ENCODE measurements at regions not wholly inside any gene's neighbourhood (a gene's known extent, or its start where the extent isn't known, plus 50 kb on each side); places are given as distances from the start of the nearest gene placed in this dataset.
"Not testable (repeated sequence)": the region's sequence is repeated elsewhere in the genome, so short reads cannot be mapped to it uniquely, and the experiment has no call there.

- H3K4me1 ChIP-seq (ENCODE audit: control insufficient read depth in 2 of 3, insufficient read depth in 2 of 3, low read depth in 1 of 3, low read length in 3 of 3) = no peaks in the 10 kb centered on the region
- intact Hi-C loops (cut with DNase I) = no loop called here
- no peaks in the 10 kb centered on the region for H3K27me3 ChIP-seq (ENCODE audit: control insufficient read depth, insufficient read depth, low read length)
- H3K9ac ChIP-seq (ENCODE audit: low read length in 3 of 3) = no peak overlapping the region
- no peaks in the 10 kb centered on the region for H3K36me3 ChIP-seq (ENCODE audit: control insufficient read depth in 2 of 3, insufficient read depth in 3 of 3, low read length in 3 of 3)
- peak; percentile 55 for TF ChIP-seq CTCF (IDR thresholded peaks at IDR 0.05; ENCODE audit: borderline replicate concordance, extremely low read depth, insufficient read depth)
- H3K27ac ChIP-seq (ENCODE audit: low read depth in 2 of 2, low read length in 2 of 2) = no peak overlapping the region
- H3K9me3 ChIP-seq (ENCODE audit: control insufficient read depth in 2 of 3, insufficient read depth in 1 of 3, low read length in 3 of 3) = no peaks in the 10 kb centered on the region
- DNase-seq (peak in 1 of 5 donors; percentile 33), FAIRE-seq (no peak)
- H3K4me3 ChIP-seq (ENCODE audit: low read length in 3 of 3) = no peak overlapping the region
These were observed 101.5 kb upstream of the SETBP1 start for GRCh38 chr18:44579028-44579702.

GRCh38 chr18:44579745-44580144 is 100.9 kb upstream of the SETBP1 start:
- no peak overlapping the region for H3K4me3 ChIP-seq (ENCODE audit: low read length in 3 of 3)
- DNase-seq (no peak), FAIRE-seq (no peak)
- H3K9ac ChIP-seq (ENCODE audit: low read length in 3 of 3) = no peak overlapping the region
- H3K4me1 ChIP-seq (ENCODE audit: control insufficient read depth in 2 of 3, insufficient read depth in 2 of 3, low read depth in 1 of 3, low read length in 3 of 3) = no peaks in the 10 kb centered on the region
- TF ChIP-seq CTCF (IDR thresholded peaks at IDR 0.05; ENCODE audit: borderline replicate concordance, extremely low read depth, insufficient read depth) = no peak
- no peaks in the 10 kb centered on the region for H3K9me3 ChIP-seq (ENCODE audit: control insufficient read depth in 2 of 3, insufficient read depth in 1 of 3, low read length in 3 of 3)
- no peaks in the 10 kb centered on the region for H3K36me3 ChIP-seq (ENCODE audit: control insufficient read depth in 2 of 3, insufficient read depth in 3 of 3, low read length in 3 of 3)
- H3K27me3 ChIP-seq (ENCODE audit: control insufficient read depth, insufficient read depth, low read length) = no peaks in the 10 kb centered on the region
- H3K27ac ChIP-seq (ENCODE audit: low read depth in 2 of 2, low read length in 2 of 2) = no peak overlapping the region
- intact Hi-C loops (cut with DNase I) = no loop called here

- TF ChIP-seq CTCF (IDR thresholded peaks at IDR 0.05; ENCODE audit: borderline replicate concordance, extremely low read depth, insufficient read depth) = no peak
- no peak overlapping the region for H3K9ac ChIP-seq (ENCODE audit: low read length in 3 of 3)
- no peak for FAIRE-seq
These were observed 100.5 kb upstream of the SETBP1 start for GRCh38 chr18:44580159-44580558.

GRCh38 chr18:44580782-44581181 is 99.9 kb upstream of the SETBP1 start:
- intact Hi-C loops (cut with DNase I); FAIRE-seq; H3K9ac ChIP-seq (ENCODE audit: low read length in 3 of 3); H3K9me3 ChIP-seq (ENCODE audit: control insufficient read depth in 2 of 3, insufficient read depth in 1 of 3, low read length in 3 of 3); H3K4me3 ChIP-seq (ENCODE audit: low read length in 3 of 3); H3K27me3 ChIP-seq (ENCODE audit: control insufficient read depth, insufficient read depth, low read length); H3K36me3 ChIP-seq (ENCODE audit: control insufficient read depth in 2 of 3, insufficient read depth in 3 of 3, low read length in 3 of 3); H3K27ac ChIP-seq (ENCODE audit: low read depth in 2 of 2, low read length in 2 of 2); H3K4me1 ChIP-seq (ENCODE audit: control insufficient read depth in 2 of 3, insufficient read depth in 2 of 3, low read depth in 1 of 3, low read length in 3 of 3): not testable (repeated sequence)
- DNase-seq = peak in 1 of 5 donors; percentile 55

More at GRCh38 chr18:44580159-44580558, 100.5 kb upstream of the SETBP1 start:
- H3K4me1 ChIP-seq (ENCODE audit: control insufficient read depth in 2 of 3, insufficient read depth in 2 of 3, low read depth in 1 of 3, low read length in 3 of 3) = no peaks in the 10 kb centered on the region
- no peaks in the 10 kb centered on the region for H3K9me3 ChIP-seq (ENCODE audit: control insufficient read depth in 2 of 3, insufficient read depth in 1 of 3, low read length in 3 of 3)
- no peak overlapping the region for H3K27ac ChIP-seq (ENCODE audit: low read depth in 2 of 2, low read length in 2 of 2)
- no peak overlapping the region for H3K4me3 ChIP-seq (ENCODE audit: low read length in 3 of 3)
- H3K27me3 ChIP-seq (ENCODE audit: control insufficient read depth, insufficient read depth, low read length) = no peaks in the 10 kb centered on the region
- intact Hi-C loops (cut with DNase I) = no loop called here
- DNase-seq = no peak
- no peaks in the 10 kb centered on the region for H3K36me3 ChIP-seq (ENCODE audit: control insufficient read depth in 2 of 3, insufficient read depth in 3 of 3, low read length in 3 of 3)

All from kidney (tissue), 13 donors.